BE2C (cell line): ENCODE measurements at regions not wholly inside any gene's neighbourhood (a gene's known extent, or its start where the extent isn't known, plus 50 kb on each side); places are given as distances from the start of the nearest gene placed in this dataset.

Experiments
- DNase-seq: peaks from one replicate; pipeline ENCODE4 v3.0.0-alpha.2; 2020
- H3K27me3 ChIP-seq: fragments of 250-450 bp; sonication (Bioruptor Pico); 2 replicates; pipeline ENCODE4 v1.5.1; 2020; ENCODE audit warnings: mild to moderate bottlenecking
- H3K36me3 ChIP-seq: fragments of 250-450 bp; sonication (Bioruptor Pico); 2 replicates; pipeline ENCODE4 v1.5.1; 2020; ENCODE audit warnings: mild to moderate bottlenecking
- H3K4me1 ChIP-seq: fragments of 250-450 bp; sonication (Bioruptor Pico); 2 replicates; pipeline ENCODE4 v1.5.1; 2020
- H3K4me3 ChIP-seq: 2 replicates; pipeline ENCODE4 v1.5.1; 2011; ENCODE audit warnings: low read depth, low read length
- H3K9me3 ChIP-seq: fragments of 250-450 bp; sonication (Bioruptor Pico); 2 replicates; pipeline ENCODE4 v1.5.1; 2020
- TF ChIP-seq, protein P1 (sequence below): IDR thresholded peaks from 2 replicates; pipeline ENCODE4 v1.5.1; 2012; ENCODE audit warnings: mild to moderate bottlenecking, low read depth, low read length

DNA sequence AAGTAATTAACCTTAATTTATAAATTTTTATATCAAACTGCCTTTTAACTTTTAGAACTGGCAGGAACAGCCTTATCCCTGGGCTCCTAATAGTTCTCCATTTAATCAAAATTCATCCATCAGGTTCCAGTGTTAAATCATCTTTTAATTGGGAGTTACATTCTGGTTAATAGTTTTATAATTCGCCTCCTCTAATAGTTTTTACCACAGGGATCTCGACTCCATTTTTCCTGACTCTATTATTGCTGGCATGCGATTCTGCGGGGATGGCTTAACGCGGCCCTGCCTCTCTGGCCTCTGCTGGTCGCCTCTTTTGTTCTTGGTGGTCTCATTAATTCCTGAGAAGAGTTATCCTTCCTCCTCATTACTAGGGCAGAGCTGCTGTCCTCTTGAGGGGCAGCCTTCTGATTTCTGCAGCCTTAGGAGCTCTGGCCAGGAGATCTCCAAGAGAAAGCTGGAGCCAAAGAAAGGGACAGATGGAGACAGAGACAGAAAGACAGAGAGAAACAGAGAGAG, 71.1 kb downstream of the MRM1 start:
- H3K36me3 ChIP-seq = no peaks in the 10 kb centered on the region

DNA sequence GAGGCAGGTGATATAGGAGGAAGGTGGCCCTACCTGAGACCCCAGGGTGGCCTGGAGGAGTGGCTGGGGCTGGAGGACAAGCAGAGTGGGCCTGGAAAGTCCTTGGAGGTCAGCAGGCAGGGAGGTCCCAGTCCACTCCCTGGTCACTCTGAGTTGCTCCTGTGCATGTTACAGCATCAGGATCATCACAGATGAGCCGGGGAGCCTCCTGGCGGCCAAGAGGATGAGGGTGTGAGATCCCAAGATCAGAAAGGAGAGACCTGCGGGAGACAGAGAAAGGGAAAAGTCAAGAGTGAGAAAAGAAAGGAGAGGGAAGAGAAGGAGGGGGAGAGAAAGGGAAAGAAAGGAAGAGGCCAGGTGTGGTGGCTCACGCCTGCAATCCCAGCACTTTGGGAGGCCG, 71.7 kb downstream of the MRM1 start:
- TF ChIP-seq, protein P1, sequence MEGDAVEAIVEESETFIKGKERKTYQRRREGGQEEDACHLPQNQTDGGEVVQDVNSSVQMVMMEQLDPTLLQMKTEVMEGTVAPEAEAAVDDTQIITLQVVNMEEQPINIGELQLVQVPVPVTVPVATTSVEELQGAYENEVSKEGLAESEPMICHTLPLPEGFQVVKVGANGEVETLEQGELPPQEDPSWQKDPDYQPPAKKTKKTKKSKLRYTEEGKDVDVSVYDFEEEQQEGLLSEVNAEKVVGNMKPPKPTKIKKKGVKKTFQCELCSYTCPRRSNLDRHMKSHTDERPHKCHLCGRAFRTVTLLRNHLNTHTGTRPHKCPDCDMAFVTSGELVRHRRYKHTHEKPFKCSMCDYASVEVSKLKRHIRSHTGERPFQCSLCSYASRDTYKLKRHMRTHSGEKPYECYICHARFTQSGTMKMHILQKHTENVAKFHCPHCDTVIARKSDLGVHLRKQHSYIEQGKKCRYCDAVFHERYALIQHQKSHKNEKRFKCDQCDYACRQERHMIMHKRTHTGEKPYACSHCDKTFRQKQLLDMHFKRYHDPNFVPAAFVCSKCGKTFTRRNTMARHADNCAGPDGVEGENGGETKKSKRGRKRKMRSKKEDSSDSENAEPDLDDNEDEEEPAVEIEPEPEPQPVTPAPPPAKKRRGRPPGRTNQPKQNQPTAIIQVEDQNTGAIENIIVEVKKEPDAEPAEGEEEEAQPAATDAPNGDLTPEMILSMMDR = no peak
- Histone ChIP-seq H3K4me3 (no peak overlapping the region), H3K9me3 (no peaks in the 10 kb centered on the region), H3K4me1 (no peaks in the 10 kb centered on the region), H3K36me3 (no peaks in the 10 kb centered on the region), H3K27me3 (no peaks in the 10 kb centered on the region)
- no peak for DNase-seq

More for the DNA sequence above, 71.1 kb downstream of the MRM1 start:
- no peak for DNase-seq
- TF ChIP-seq, protein P1 = no peak
- Histone ChIP-seq H3K4me1 (no peaks in the 10 kb centered on the region), H3K4me3 (no peak overlapping the region), H3K9me3 (no peaks in the 10 kb centered on the region), H3K27me3 (no peaks in the 10 kb centered on the region)

GRCh38 chr17:36673637-36674277, 72.4 kb downstream of the MRM1 start:
- Histone ChIP-seq H3K9me3 (no peaks in the 10 kb centered on the region), H3K4me1 (0 out of 2 replicates have a peak, but pooled peaks cover under 1% of the 10 kb centered on the region), H3K4me3 (no peak overlapping the region), H3K36me3 (no peaks in the 10 kb centered on the region), H3K27me3 (no peaks in the 10 kb centered on the region)
- TF ChIP-seq, protein P1 = no peak
- DNase-seq = no peak

GRCh38 chr17:36674278-36674650, 72.9 kb downstream of the MRM1 start:
- H3K4me3 ChIP-seq = no peak overlapping the region
- H3K27me3 ChIP-seq = no peaks in the 10 kb centered on the region
- H3K36me3 ChIP-seq = no peaks in the 10 kb centered on the region
- no peak for DNase-seq
- 0 out of 2 replicates have a peak, but pooled peaks cover 4% of the 10 kb centered on the region for H3K4me1 ChIP-seq
- no peaks in the 10 kb centered on the region for H3K9me3 ChIP-seq
- TF ChIP-seq, protein P1 = no peak

DNA sequence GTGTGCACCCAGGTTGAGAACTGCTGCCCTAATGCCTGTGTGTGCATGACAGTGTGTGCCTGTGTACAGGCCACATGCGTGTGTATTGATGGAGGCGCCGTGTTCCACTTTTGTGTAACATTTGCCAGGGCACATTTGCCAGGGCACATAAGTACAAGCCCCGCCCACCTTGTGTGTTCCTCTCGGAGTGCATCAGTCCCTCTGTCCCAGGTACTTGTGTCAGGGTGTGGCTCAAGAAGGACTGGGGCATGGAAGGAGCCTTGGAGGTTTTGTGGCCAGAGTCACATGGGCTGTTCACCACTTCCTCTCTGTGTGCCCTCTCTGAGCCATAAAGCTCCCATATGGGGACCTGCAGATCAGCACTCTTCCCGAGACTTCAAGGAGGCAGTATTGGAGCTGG, 73.9 kb downstream of the MRM1 start:
- Histone ChIP-seq H3K4me3 (no peak overlapping the region), H3K4me1 (peaks cover 12% of the 10 kb centered on the region), H3K9me3 (no peaks in the 10 kb centered on the region), H3K36me3 (no peaks in the 10 kb centered on the region), H3K27me3 (no peaks in the 10 kb centered on the region)
- TF ChIP-seq, protein P1 = no peak
- DNase-seq = no peak

DNA sequence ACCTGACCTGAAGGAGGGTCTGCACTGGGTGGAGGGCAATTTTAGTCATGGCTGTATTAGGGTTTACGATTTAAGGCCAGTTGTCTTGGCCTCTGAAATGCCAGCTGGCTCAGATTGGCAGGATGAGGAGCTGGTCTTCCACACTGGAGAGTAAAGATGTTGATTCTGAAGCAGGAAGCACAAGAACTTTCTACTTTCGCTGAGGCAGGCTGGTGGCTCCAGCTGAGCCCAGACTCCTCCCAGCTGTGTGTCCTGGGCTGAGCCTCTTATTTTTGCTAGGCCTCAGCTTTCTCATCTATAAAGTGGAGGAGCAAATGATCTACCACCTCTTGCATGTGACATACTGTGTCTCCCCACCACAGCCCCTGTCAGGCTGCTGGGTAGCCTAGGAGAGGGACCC, 74.4 kb downstream of the MRM1 start:
- TF ChIP-seq, protein P1 = no peak
- H3K9me3 ChIP-seq = no peaks in the 10 kb centered on the region
- no peaks in the 10 kb centered on the region for H3K27me3 ChIP-seq
- H3K4me1 ChIP-seq = peaks cover 17% of the 10 kb centered on the region
- no peak for DNase-seq
- H3K36me3 ChIP-seq = no peaks in the 10 kb centered on the region
- H3K4me3 ChIP-seq = no peak overlapping the region
